ENCODE measurements at regions not wholly inside any gene's neighbourhood (a gene's known extent, or its start where the extent isn't known, plus 50 kb on each side); places are given as distances from the start of the nearest gene placed in this dataset.

DNA sequence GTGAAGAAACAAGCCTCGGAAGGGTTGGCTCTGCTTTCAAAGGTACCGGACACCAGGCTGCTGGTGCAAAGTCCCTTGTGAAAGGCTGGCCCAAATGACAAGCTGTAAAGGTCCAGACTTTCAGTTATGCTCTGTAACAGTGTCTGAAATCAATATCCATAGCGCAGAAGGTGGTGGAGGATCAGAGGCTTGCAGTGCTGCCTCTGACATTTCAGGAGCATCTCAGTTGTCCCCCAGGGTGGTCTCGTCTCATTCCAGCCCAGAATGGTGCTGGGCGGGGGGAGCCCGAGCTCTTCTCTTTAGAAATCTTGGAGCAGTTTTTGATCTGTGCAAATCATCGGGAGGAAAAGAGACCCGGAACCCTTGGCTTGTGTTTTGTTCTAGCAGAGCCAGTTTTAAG lies 402.3 kb upstream of the RGMA start:
- Mint-ChIP-seq H3K9me3 (no peaks in the 10 kb centered on the region), H3K4me3 (no peak overlapping the region), H3K27ac (no peak overlapping the region), H3K27me3 (no peaks in the 10 kb centered on the region), H3K4me1 (no peaks in the 10 kb centered on the region), H3K36me3 (no peaks in the 10 kb centered on the region)
- no peak for DNase-seq

DNA sequence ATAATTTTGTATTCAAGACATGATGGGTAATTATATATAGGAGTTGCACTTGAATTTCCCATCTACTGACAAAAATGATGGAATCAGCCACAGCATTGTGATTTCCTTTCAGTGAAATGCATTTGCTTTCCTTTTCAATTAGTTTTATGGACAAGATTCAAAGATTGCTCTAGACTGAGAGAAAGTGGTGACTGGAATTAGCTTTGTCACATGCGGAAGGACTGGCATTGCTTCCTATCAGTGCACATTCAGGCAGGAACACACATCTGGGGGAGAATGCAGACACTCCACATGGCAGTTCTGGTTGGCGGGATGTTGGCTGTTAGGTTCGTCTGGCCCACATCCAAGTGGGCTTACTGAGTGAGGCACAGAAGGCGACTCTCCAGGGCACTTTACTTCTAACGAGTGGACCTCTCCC lies 399.3 kb upstream of the RGMA start:
- no peaks in the 10 kb centered on the region for H3K9me3 Mint-ChIP-seq
- no peak overlapping the region for H3K4me3 Mint-ChIP-seq
- no peaks in the 10 kb centered on the region for H3K36me3 Mint-ChIP-seq

DNA sequence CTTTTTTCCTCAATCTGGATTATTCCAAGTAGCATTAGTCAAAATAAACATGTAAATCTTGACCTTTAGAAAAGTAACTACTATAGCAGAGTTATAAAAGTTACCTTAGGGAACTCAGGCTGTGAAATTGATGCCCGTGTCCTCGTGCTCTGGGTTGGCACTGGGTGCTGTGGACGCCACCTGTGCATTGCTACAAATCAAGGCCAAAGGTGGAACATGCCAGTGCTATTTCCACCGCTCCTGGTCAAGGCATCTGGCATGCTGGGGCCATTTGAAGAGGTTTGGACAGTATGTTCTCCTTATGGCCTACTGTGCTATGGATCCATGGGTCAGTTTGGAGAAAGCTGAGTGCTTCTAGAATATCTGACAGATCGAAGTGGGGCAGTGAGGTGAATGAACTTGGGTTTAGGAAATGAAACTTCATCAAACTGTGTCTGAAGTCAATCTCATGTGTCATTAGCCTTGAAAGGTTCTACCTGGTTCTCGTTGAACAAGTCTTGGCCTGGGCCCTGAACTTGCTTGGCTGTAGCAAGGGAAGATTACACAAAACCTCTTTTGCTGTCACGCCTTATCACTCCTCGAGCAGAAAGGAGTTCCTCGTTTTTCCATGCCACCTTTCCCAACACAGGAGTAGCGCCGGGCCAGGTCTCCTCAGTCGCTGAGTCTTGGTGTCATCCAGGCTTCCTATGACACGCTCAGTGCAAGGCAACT lies 397.6 kb upstream of the RGMA start:
- Mint-ChIP-seq H3K4me1 (no peaks in the 10 kb centered on the region), H3K9me3 (no peaks in the 10 kb centered on the region), H3K36me3 (no peaks in the 10 kb centered on the region), H3K27me3 (no peaks in the 10 kb centered on the region), H3K27ac (no peak overlapping the region), H3K4me3 (no peak overlapping the region)
- no peak for DNase-seq

More for the DNA sequence above, 399.3 kb upstream of the RGMA start:
- no peaks in the 10 kb centered on the region for H3K27me3 Mint-ChIP-seq
- H3K4me1 Mint-ChIP-seq: no peaks in the 10 kb centered on the region
- H3K27ac Mint-ChIP-seq: no peak overlapping the region
- no peak for DNase-seq

DNA sequence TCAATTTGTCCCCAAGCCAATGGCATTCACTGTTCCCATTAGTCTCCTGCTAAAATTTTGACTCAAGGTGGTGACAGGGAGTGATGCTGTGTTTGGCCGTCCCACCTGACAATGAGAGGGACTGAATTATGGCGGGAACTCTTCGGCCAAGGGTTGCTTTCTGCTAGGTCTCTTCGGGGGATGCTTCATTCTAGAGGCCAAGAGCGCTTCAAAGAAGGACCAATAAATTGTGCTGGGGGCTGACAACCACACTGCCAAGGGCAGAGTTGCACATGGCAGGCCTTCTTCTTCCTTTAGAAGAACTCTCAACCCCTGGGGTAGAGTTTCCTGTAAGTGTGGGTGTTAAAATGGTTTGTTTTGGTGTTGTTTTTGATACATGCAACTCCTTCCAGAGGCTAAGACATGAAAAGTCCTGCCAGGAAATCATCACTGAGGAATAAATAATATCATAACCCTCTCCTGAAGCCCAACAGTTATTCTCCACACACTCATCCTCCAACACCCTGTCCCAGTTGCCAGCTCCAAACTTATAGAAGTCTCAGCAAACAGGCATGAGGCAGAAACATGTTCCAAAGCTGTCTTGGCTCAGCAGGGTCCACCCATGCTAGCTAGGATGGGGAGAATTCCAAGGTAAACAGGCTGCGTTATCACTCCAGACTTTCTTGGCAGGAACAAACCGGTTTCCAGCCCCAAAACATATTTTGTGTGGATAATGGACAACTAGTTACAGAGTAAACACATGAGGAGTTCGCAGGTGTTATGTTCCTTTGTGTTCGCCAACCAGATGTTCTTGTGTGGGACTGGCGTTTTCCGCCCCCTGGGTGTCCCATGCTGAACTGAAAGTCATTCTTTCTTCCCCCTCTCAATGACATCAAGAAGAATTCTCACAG lies 396.7 kb upstream of the RGMA start:
- no peaks in the 10 kb centered on the region for H3K27me3 Mint-ChIP-seq
- no peaks in the 10 kb centered on the region for H3K4me1 Mint-ChIP-seq
- no peak for DNase-seq
- no peak overlapping the region for H3K27ac Mint-ChIP-seq
- no peak overlapping the region for H3K4me3 Mint-ChIP-seq
- no peaks in the 10 kb centered on the region for H3K9me3 Mint-ChIP-seq
- H3K36me3 Mint-ChIP-seq: no peaks in the 10 kb centered on the region

DNA sequence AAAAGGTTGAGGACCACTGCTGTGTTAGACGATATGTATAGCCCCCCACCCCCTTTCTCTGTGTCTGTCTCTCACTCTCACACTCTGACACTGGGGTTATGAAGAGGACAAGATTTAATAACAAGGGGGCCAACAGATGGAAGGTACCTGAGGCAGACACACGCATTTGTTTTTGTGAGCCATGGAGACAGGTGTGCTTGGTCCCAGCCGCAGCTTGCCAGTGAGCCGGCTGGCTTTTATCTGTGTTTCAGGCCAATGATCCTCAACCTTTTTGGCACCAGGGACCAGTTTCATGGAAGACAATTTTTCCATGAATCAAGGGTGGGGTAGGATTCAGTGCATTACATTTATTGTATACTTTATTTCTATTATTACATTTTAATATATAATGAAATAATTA lies 394.9 kb upstream of the RGMA start:
- H3K36me3 Mint-ChIP-seq: no peaks in the 10 kb centered on the region
- no peak overlapping the region for H3K27ac Mint-ChIP-seq
- H3K4me3 Mint-ChIP-seq: no peak overlapping the region
- no peak for DNase-seq
- no peaks in the 10 kb centered on the region for H3K4me1 Mint-ChIP-seq
- H3K9me3 Mint-ChIP-seq: no peaks in the 10 kb centered on the region
- H3K27me3 Mint-ChIP-seq: no peaks in the 10 kb centered on the region

DNA sequence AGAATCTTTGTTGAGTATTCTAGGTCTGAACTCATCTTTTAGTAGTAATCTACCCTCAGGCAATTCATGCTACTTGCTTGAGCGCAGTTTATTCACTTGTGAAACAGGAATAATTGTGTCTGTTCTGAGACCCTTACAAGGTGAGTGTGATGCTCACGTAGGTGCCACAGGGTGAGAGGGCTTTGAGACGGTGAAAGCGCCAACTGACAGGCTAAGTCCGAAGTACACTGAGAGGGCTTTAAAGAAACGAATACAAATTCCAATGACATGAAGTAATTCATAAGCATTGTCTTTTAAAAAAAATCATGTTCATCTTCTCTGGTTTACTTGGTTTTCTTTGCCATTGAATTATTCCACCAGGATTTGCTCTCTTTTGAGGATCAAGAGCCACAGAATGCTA lies 393.7 kb upstream of the RGMA start:
- no peaks in the 10 kb centered on the region for H3K27me3 Mint-ChIP-seq
- DNase-seq: no peak
- H3K27ac Mint-ChIP-seq: no peak overlapping the region
- no peaks in the 10 kb centered on the region for H3K36me3 Mint-ChIP-seq
- H3K4me1 Mint-ChIP-seq: no peaks in the 10 kb centered on the region
- H3K4me3 Mint-ChIP-seq: no peak overlapping the region
- no peaks in the 10 kb centered on the region for H3K9me3 Mint-ChIP-seq

DNA sequence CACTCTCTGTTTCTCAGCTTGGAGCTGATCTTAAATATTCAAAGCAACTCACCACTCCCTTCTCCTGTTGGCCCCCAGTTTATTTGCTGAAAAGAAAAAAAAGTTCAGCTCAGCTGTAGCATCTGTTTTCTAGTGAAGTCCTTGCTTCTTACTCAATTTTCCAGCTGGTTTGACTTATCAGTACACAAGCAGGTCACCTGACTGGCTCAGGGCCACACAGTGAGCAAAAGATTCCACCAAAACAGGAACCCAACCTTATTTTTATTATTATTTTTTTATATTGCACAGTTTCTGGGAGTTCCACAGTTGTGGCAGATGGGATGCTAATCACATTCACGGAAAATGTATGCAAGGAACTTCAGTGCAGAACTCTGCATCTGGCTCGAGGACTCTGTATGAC lies 390.7 kb upstream of the RGMA start:
- H3K36me3 Mint-ChIP-seq: no peaks in the 10 kb centered on the region
- no peaks in the 10 kb centered on the region for H3K27me3 Mint-ChIP-seq
- no peaks in the 10 kb centered on the region for H3K4me1 Mint-ChIP-seq
- no peak overlapping the region for H3K4me3 Mint-ChIP-seq
- DNase-seq: no peak
- H3K9me3 Mint-ChIP-seq: no peaks in the 10 kb centered on the region
- H3K27ac Mint-ChIP-seq: no peak overlapping the region

DNA sequence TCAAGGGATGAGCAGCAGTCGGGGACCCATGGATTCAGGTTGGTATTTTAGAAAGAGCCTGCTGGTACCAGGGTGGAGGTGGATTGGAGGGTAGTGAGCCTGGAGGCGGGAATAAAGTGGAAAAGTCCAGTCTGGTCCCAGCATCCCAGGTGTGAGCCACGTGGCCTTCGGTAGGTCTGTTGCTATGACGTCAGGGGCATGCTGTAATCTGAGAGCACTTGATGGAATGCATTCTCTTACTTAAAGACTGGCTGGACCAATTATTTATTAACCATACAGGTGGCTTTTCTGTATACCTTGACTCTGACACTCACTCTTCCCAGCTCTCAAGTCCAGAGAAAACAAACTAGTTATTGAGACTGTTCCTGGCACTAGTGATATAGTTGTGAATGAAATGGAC lies 389.9 kb upstream of the RGMA start:
- Mint-ChIP-seq H3K9me3 (no peaks in the 10 kb centered on the region), H3K4me3 (no peak overlapping the region), H3K27ac (no peak overlapping the region), H3K36me3 (no peaks in the 10 kb centered on the region), H3K27me3 (no peaks in the 10 kb centered on the region), H3K4me1 (no peaks in the 10 kb centered on the region)
- no peak for DNase-seq

DNA sequence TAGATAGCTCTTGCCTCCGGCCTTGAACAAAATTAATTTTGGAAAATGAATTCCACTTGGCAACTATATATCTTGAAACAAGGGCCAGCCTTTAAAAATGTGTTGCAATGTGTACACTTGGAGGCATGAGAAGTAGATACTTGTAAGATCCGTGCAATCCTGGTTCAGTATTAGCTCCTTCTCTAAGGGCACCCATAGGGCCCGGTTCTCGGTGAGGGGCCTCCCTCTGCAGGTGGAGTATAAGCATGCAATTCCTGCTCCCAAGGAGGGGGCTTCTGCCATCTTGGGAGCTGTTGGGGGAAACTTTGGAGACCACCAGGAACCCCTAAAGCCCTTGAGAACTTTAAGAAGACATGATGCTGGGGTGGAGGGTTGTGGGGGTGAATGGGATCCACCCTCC lies 388.7 kb upstream of the RGMA start:
- no peaks in the 10 kb centered on the region for H3K9me3 Mint-ChIP-seq
- no peak for DNase-seq
- no peaks in the 10 kb centered on the region for H3K4me1 Mint-ChIP-seq
- H3K4me3 Mint-ChIP-seq: no peak overlapping the region
- no peaks in the 10 kb centered on the region for H3K27me3 Mint-ChIP-seq
- H3K27ac Mint-ChIP-seq: no peak overlapping the region
- no peaks in the 10 kb centered on the region for H3K36me3 Mint-ChIP-seq

DNA sequence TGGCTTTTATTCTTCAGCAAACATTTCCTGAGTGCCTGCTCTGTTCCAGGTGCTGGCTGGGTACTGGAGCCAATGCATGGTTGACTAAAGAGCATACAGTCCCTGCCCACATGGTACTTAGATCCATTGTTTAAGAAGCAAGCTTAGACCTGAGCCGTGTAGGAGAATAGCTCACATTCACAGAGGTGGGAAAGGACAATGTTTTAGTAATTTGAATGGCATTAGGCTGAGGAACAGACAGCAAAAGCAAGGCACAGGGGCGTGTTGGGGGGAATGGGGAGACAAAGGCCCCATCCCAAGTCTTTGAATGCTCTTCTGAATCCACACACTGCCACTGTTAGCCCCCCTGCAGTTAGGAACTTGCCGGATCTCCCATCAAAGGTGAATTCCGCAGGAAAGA lies 388.2 kb upstream of the RGMA start:
- H3K27ac Mint-ChIP-seq: no peak overlapping the region
- no peaks in the 10 kb centered on the region for H3K36me3 Mint-ChIP-seq
- H3K27me3 Mint-ChIP-seq: peaks cover 4% of the 10 kb centered on the region
- no peak overlapping the region for H3K4me3 Mint-ChIP-seq
- H3K4me1 Mint-ChIP-seq: no peaks in the 10 kb centered on the region
- DNase-seq: no peak
- no peaks in the 10 kb centered on the region for H3K9me3 Mint-ChIP-seq

DNA sequence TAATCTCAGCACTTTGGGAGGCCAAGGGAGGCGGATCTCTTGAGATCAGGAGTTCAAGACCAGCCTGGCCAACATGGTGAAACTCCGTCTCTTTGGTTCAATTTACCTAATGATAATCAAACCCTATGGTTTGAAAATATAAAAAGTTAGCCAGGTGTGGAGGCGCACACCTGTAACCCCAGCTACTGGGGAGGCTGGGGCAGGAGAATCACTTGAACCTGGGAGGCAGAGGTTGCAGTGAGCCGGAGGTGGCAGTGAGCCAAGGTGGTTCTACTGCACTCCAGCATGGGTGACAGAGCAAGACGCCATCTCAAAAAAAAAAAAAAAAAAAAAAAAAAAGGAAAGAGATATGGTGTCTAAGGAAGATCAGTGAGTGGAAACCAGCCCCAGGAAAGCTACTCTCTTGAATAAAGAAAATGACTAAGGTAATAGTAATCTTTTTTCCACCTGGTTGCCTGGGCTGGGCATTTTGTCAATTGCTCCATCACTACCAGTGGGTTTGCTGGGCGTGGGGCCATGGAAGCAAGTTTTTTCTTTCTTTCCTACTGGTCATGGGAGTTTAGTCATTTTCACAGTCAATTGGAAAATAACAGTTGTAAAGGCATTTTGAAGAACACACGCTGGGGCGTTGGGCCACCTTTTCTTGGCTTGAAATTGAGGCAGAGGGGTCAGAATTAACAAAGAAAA lies 387.6 kb upstream of the RGMA start:
- Mint-ChIP-seq H3K27me3 (peaks cover 4% of the 10 kb centered on the region), H3K4me3 (no peak overlapping the region), H3K4me1 (no peaks in the 10 kb centered on the region), H3K9me3 (no peaks in the 10 kb centered on the region), H3K36me3 (no peaks in the 10 kb centered on the region), H3K27ac (no peak overlapping the region)
- no peak for DNase-seq

DNA sequence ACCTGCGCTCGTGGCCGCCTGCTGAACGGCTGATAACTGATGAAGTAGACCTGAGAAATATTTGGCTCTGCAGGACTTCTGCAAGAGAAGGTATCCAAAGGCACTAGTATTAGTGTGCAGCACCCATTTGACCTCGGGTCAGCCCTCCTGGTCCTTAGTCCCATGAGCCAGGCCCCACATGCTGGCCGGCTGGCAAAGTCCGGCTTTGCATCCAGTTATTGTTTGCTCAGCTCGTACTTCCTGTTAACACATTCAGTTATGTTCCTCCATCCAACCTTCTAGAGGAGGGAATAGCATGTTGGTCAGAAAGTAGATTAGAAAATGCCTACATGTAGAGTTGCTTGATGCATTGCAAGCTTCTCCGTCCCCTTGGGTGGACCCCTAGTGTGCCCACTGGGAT lies 385.7 kb upstream of the RGMA start:
- Mint-ChIP-seq H3K27me3 (peaks cover 8% of the 10 kb centered on the region), H3K9me3 (no peaks in the 10 kb centered on the region), H3K36me3 (no peaks in the 10 kb centered on the region), H3K4me1 (no peaks in the 10 kb centered on the region), H3K4me3 (no peak overlapping the region), H3K27ac (no peak overlapping the region)
- no peak for DNase-seq

DNA sequence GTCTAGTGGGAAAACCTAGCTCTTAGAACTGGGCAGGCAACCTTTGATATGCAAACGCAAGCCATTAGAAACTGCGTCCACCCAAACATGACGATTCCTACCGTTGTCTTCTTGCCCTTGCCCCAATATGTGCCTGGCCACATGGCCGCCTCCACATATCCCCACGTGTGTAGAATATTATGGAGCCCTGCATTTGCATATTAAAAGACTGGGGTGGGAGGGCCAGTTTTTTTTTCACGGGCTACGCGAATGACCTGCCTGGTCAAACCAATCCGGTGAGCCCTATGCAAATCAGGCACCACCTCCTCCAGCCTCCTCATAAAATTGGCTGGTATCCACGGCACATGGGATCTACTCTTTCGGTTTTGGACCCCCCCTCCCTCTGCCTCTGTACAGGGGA lies 381.0 kb upstream of the RGMA start:
- peaks cover 8% of the 10 kb centered on the region for H3K27me3 Mint-ChIP-seq
- no peak overlapping the region for H3K4me3 Mint-ChIP-seq
- no peak for DNase-seq
- no peaks in the 10 kb centered on the region for H3K36me3 Mint-ChIP-seq
- H3K9me3 Mint-ChIP-seq: no peaks in the 10 kb centered on the region
- no peaks in the 10 kb centered on the region for H3K4me1 Mint-ChIP-seq
- no peak overlapping the region for H3K27ac Mint-ChIP-seq

DNA sequence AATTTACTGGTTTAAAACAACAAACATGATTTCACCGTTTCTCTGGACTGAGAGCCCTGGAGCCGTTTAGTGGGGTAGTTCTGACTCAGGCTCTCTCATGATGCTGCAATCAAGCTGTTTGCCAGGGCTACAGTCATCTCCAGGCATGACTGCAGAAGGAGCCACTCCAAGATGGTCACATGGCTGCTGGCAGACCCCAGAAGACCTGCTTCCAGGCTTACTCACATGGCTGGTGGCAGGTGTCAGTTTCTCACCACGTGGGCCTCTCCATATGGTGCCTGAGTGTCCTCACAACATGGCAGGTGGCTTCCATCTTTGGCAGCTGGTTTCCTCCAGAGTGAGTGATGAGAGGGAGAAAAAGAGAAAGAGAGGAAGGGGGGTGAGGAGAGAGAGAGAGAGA lies 378.3 kb upstream of the RGMA start:
- Mint-ChIP-seq H3K4me1 (no peaks in the 10 kb centered on the region), H3K9me3 (no peaks in the 10 kb centered on the region), H3K27me3 (peaks cover 6% of the 10 kb centered on the region), H3K4me3 (no peak overlapping the region), H3K36me3 (no peaks in the 10 kb centered on the region), H3K27ac (no peak overlapping the region)
- no peak for DNase-seq

DNA sequence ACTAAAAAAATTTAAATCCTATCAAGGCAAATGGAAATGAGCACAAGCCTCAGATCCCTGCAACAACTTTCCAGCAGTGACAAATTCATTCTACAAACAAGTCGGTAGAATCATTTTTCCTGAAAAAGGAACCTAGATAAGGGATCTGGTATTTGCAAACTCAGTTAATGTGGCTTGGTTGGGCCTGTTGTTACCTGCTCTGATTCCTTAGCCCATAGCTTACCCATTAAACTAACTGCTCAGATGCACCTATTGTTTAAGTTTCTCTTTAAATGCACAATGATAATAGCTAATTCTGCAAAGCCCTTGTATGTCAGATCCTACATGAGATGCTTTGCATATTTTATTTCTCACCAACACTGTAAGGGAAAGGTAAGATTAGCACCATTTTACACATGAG lies 377.4 kb upstream of the RGMA start:
- H3K4me1 Mint-ChIP-seq: no peaks in the 10 kb centered on the region
- H3K27ac Mint-ChIP-seq: no peak overlapping the region
- H3K27me3 Mint-ChIP-seq: peaks cover 4% of the 10 kb centered on the region
- H3K36me3 Mint-ChIP-seq: no peaks in the 10 kb centered on the region
- H3K9me3 Mint-ChIP-seq: no peaks in the 10 kb centered on the region
- no peak for DNase-seq
- no peak overlapping the region for H3K4me3 Mint-ChIP-seq

Data from activated naive CD8-positive, alpha-beta T cell treated with anti-CD3 and anti-CD28 coated beads for 36 hours (primary cell).